Colonic mucosa (tissue), 4 donors: ENCODE measurements at regions not wholly inside any gene's neighbourhood (a gene's known extent, or its start where the extent isn't known, plus 50 kb on each side); places are given as distances from the start of the nearest gene placed in this dataset.
"Not testable (repeated sequence)": the region's sequence is repeated elsewhere in the genome, so short reads cannot be mapped to it uniquely, and the experiment has no call there.

Source experiments
- DNase-seq: peaks from one replicate; pipeline ENCODE4 v3.0.0-alpha.2; 2020
- H3K27ac ChIP-seq: fragments of 200-600 bp; one replicate; pipeline ENCODE4 v1.8.0; 2021
- H3K27me3 ChIP-seq: fragments of 200-600 bp; one replicate; pipeline ENCODE4 v1.8.0; 2021
- H3K36me3 ChIP-seq: fragments of 200-600 bp; one replicate; pipeline ENCODE4 v1.8.0; 2021
- H3K4me1 ChIP-seq: fragments of 200-600 bp; one replicate; pipeline ENCODE4 v1.8.0; 2021; ENCODE audit warnings: mild to moderate bottlenecking
- H3K4me3 ChIP-seq: fragments of 200-600 bp; one replicate; pipeline ENCODE4 v1.8.0; 2021
- H3K9ac ChIP-seq, 2 donors: one replicate each; pipeline ENCODE4 v1.7.0; 2013; ENCODE audit warnings: control low read depth in 2 of 2, low read depth in 2 of 2, low read length in 2 of 2
- H3K9me3 ChIP-seq: fragments of 200-600 bp; one replicate; pipeline ENCODE4 v1.8.0; 2021
- CTCF ChIP-seq: fragments of 200-600 bp; IDR thresholded peaks from one replicate; pipeline ENCODE4 v1.8.0; 2022; ENCODE audit warnings: antibody characterized with exemption, mild to moderate bottlenecking
- intact Hi-C: fragments of 100-400 bp; cut with DNase I; formaldehyde crosslinking; loops from one replicate; pipeline ENCODE4 v1.14.1; 2022
- donor health status: healthy.
- donor health status: DM: no; HTN: no; CAD: no.
- donor health status: DM: no; HTN: no; CAD: no.

GRCh38 chr2:8597559-8598225 is 84.2 kb upstream of the ID2 start:
- TF ChIP-seq CTCF = no peak
- H3K27me3 ChIP-seq = no peaks in the 10 kb centered on the region
- intact Hi-C loops = no loop called here
- no peak overlapping the region for H3K9ac ChIP-seq
- no peak for DNase-seq
- no peak overlapping the region for H3K27ac ChIP-seq
- H3K36me3 ChIP-seq = no peaks in the 10 kb centered on the region
- H3K4me1 ChIP-seq = no peaks in the 10 kb centered on the region
- H3K9me3 ChIP-seq = no peaks in the 10 kb centered on the region
- no peak overlapping the region for H3K4me3 ChIP-seq

GRCh38 chr2:8598295-8599165 is 83.3 kb upstream of the ID2 start:
- no peak for TF ChIP-seq CTCF
- Histone ChIP-seq H3K36me3 (no peaks in the 10 kb centered on the region), H3K9ac (no peak overlapping the region), H3K27ac (no peak overlapping the region), H3K9me3 (no peaks in the 10 kb centered on the region), H3K4me1 (no peaks in the 10 kb centered on the region), H3K4me3 (no peak overlapping the region), H3K27me3 (no peaks in the 10 kb centered on the region)
- DNase-seq = peak; percentile 43
- intact Hi-C loops = no loop called here

GRCh38 chr2:8599421-8600242 is 82.2 kb upstream of the ID2 start:
- TF ChIP-seq CTCF = no peak
- no peak for DNase-seq
- no peaks in the 10 kb centered on the region for H3K36me3 ChIP-seq
- no peaks in the 10 kb centered on the region for H3K27me3 ChIP-seq
- no peak overlapping the region for H3K4me3 ChIP-seq
- H3K9me3 ChIP-seq = no peaks in the 10 kb centered on the region
- intact Hi-C loops = no loop called here
- no peaks in the 10 kb centered on the region for H3K4me1 ChIP-seq
- no peak overlapping the region for H3K27ac ChIP-seq
- H3K9ac ChIP-seq = no peak overlapping the region

GRCh38 chr2:8600456-8600855 is 81.4 kb upstream of the ID2 start:
- no peak overlapping the region for H3K27ac ChIP-seq
- TF ChIP-seq CTCF = no peak
- H3K36me3 ChIP-seq = no peaks in the 10 kb centered on the region
- DNase-seq = no peak
- intact Hi-C loops = no loop called here
- H3K4me1 ChIP-seq = no peaks in the 10 kb centered on the region
- H3K4me3 ChIP-seq = no peak overlapping the region
- no peak overlapping the region for H3K9ac ChIP-seq
- no peaks in the 10 kb centered on the region for H3K27me3 ChIP-seq
- H3K9me3 ChIP-seq = no peaks in the 10 kb centered on the region

GRCh38 chr2:8602809-8603208 is 79.0 kb upstream of the ID2 start:
- H3K4me1 ChIP-seq = no peaks in the 10 kb centered on the region
- H3K36me3 ChIP-seq = no peaks in the 10 kb centered on the region
- DNase-seq = no peak
- no peak overlapping the region for H3K9ac ChIP-seq
- TF ChIP-seq CTCF = no peak
- intact Hi-C loops = no loop called here
- no peak overlapping the region for H3K4me3 ChIP-seq
- no peak overlapping the region for H3K27ac ChIP-seq
- H3K27me3 ChIP-seq = no peaks in the 10 kb centered on the region
- H3K9me3 ChIP-seq = no peaks in the 10 kb centered on the region

GRCh38 chr2:8603356-8603755 is 78.5 kb upstream of the ID2 start:
- DNase-seq, H3K27ac ChIP-seq, H3K36me3 ChIP-seq, H3K27me3 ChIP-seq, H3K9me3 ChIP-seq, H3K9ac ChIP-seq, H3K4me1 ChIP-seq, intact Hi-C loops, H3K4me3 ChIP-seq: not testable (repeated sequence)
